HCT116 (cell line): ENCODE measurements at regions not wholly inside any gene's neighbourhood (a gene's known extent, or its start where the extent isn't known, plus 50 kb on each side); places are given as distances from the start of the nearest gene placed in this dataset.

Source experiments
- ATAC-seq: fragments of 200-7000 bp; cut with Tn5 transposase; 2 replicates; pipeline ENCODE4 v1.9.1; 2020; ENCODE audit warnings: mild to moderate bottlenecking, moderate library complexity
- BruUV-seq: library from RNA; stranded (reverse); fragments of 400-500 nt; replicated peaks from 2 replicates; lab custom pipeline; 2021; lab: Mats Ljungman, UMichigan
- CTCF ChIA-PET: fragments of 300-600 bp; sonication (Branson Sonifier 250); formaldehyde crosslinking; loops from one replicate; lab custom pipeline; 2021; ENCODE audit warnings: antibody characterized with exemption; lab: Charles Lee
- POLR2A ChIA-PET: fragments of 300-600, 350-600 bp; sonication (Branson Sonifier 250); formaldehyde crosslinking; loops from one replicate; lab custom pipeline; 2021; ENCODE audit warnings: antibody characterized with exemption; lab: Charles Lee
- RAD21 ChIA-PET, 2 experiments: fragments of 300-600 bp; sonication (Branson Sonifier 250); formaldehyde crosslinking; loops; one replicate each; lab custom pipeline; 2023; ENCODE audit warnings: low total read pairs in 2 of 2; ENCODE audit not compliant: uncharacterized antibody in 2 of 2, unreplicated experiment in 2 of 2, low non-redundant PET in 1 of 2; lab: Charles Lee
- DNase-seq: peaks from one replicate; pipeline ENCODE4 v3.0.0-alpha.2; 2010; ENCODE audit warnings: low read depth, low spot score
- H2AFZ ChIP-seq: fragments of 200-600 bp; shearing (Covaris generic), sonication (generic); 2 replicates; pipeline ENCODE4 v1.6.1; 2017; ENCODE audit warnings: low read depth, mixed run types, mixed read lengths, antibody characterized with exemption, low read length; ENCODE audit not compliant: poor library complexity, severe bottlenecking
- H3K27ac ChIP-seq: 2 replicates; pipeline ENCODE4 v1.5.1; 2012; ENCODE audit warnings: low read depth, low read length
- H3K27me3 ChIP-seq: fragments of 200-600 bp; sonication (generic); 2 replicates; pipeline ENCODE4 v1.6.1; 2016; ENCODE audit warnings: mixed run types, low read length, mixed read lengths; ENCODE audit not compliant: insufficient read depth
- H3K36me3 ChIP-seq, 2 experiments: fragments of 200-500 bp in 1 of 2; fragments of 200-600 bp in 1 of 2; sonication (Bioruptor generic) in 1 of 2; sonication (generic) in 1 of 2; 2 replicates each; pipeline versions ENCODE4 v1.5.1 to v1.6.1; 2014 to 2016; ENCODE audit warnings: low read length in 2 of 2, inconsistent platforms in 1 of 2, mixed read lengths in 1 of 2, mixed run types in 1 of 2; ENCODE audit not compliant: insufficient read depth in 2 of 2, control insufficient read depth in 1 of 2
- H3K4me1 ChIP-seq, 2 experiments: fragments of 200-600 bp in 1 of 2; sonication (generic) in 1 of 2; 2 replicates each; pipeline versions ENCODE4 v1.5.1 to v1.6.1; 2012 to 2017; ENCODE audit warnings: low read length in 2 of 2, inconsistent platforms in 1 of 2, mild to moderate bottlenecking in 1 of 2, mixed read lengths in 1 of 2, mixed run types in 1 of 2, moderate library complexity in 1 of 2; ENCODE audit not compliant: insufficient read depth in 2 of 2, control insufficient read depth in 1 of 2
- H3K4me2 ChIP-seq: fragments of 200-600 bp; sonication (generic); 2 replicates; pipeline ENCODE4 v1.6.1; 2017; ENCODE audit warnings: mixed run types, low read length, mixed read lengths
- H3K4me3 ChIP-seq, 2 experiments: fragments of 200-600 bp in 1 of 2; sonication (generic) in 1 of 2; replicated peaks in 1 of 2; 2 replicates each; pipeline ENCODE4 v1.5.1; 2011 to 2016; ENCODE audit warnings: low read length in 2 of 2, control low read depth in 1 of 2, low read depth in 1 of 2, mild to moderate bottlenecking in 1 of 2, mixed read lengths in 1 of 2, mixed run types in 1 of 2
- H3K79me2 ChIP-seq: fragments of 200-600 bp; sonication (generic); 2 replicates; pipeline ENCODE4 v1.6.1; 2017; ENCODE audit warnings: mild to moderate bottlenecking, mixed run types, low read length, moderate library complexity, mixed read lengths; ENCODE audit not compliant: insufficient read depth
- H3K9ac ChIP-seq: fragments of 200-600 bp; sonication (generic); 2 replicates; pipeline ENCODE4 v1.6.1; 2016; ENCODE audit warnings: low read length, mixed read lengths
- H3K9me2 ChIP-seq: fragments of 200-600 bp; sonication (generic), shearing (Covaris generic); 2 replicates; pipeline ENCODE4 v1.6.1; 2017; ENCODE audit warnings: mixed run types, mild to moderate bottlenecking, moderate library complexity; ENCODE audit not compliant: insufficient read depth
- H3K9me3 ChIP-seq, 2 experiments: fragments of 200-500 bp in 1 of 2; fragments of 200-600 bp in 1 of 2; sonication (Bioruptor generic) in 1 of 2; sonication (generic) in 1 of 2; 2 replicates each; pipeline ENCODE4 v1.6.1; 2014 to 2017; ENCODE audit warnings: low read length in 2 of 2, mixed read lengths in 2 of 2, inconsistent platforms in 1 of 2, low read depth in 1 of 2, mild to moderate bottlenecking in 1 of 2, mixed run types in 1 of 2, moderate library complexity in 1 of 2; ENCODE audit not compliant: control insufficient read depth in 1 of 2, insufficient read depth in 1 of 2
- H4K20me1 ChIP-seq: fragments of 200-600 bp; sonication (generic), shearing (Covaris generic); 2 replicates; pipeline ENCODE4 v1.6.1; 2017; ENCODE audit warnings: mixed run types, mild to moderate bottlenecking, moderate library complexity; ENCODE audit not compliant: insufficient read depth
- EGR1 ChIP-seq: IDR thresholded peaks from 2 replicates; pipeline ENCODE4 v1.6.1; 2012; ENCODE audit warnings: low read depth
- ELF1 ChIP-seq: IDR thresholded peaks from 2 replicates; pipeline ENCODE4 v1.6.1; 2012; ENCODE audit warnings: low read depth, borderline replicate concordance
- EZH2 ChIP-seq: fragments of 200-600 bp; sonication (generic); IDR thresholded peaks from 2 replicates; pipeline ENCODE4 v1.6.1; 2017; ENCODE audit warnings: antibody characterized with exemption, mixed run types
- FOSL1 ChIP-seq: IDR thresholded peaks from 2 replicates; pipeline ENCODE4 v1.6.1; 2012; ENCODE audit warnings: low read depth
- JUND ChIP-seq: IDR thresholded peaks from 2 replicates; pipeline ENCODE4 v1.6.1; 2012
- POLR2A ChIP-seq: IDR thresholded peaks from 2 replicates; pipeline ENCODE4 v1.7.0; 2011; ENCODE audit warnings: borderline replicate concordance; ENCODE audit not compliant: insufficient read depth, insufficient read length; ENCODE audit errors: extremely low read depth
- POLR2AphosphoS5 ChIP-seq: IDR thresholded peaks from 2 replicates; pipeline ENCODE4 v1.6.1; 2011; ENCODE audit warnings: mild to moderate bottlenecking, low read depth, low read length, moderate library complexity
- RAD21 ChIP-seq: IDR thresholded peaks from 2 replicates; pipeline ENCODE4 v1.6.1; 2012; ENCODE audit warnings: low read depth, mild to moderate bottlenecking
- SIN3A ChIP-seq: IDR thresholded peaks from 2 replicates; pipeline ENCODE4 v1.6.1; 2012; ENCODE audit warnings: low read depth
- SRF ChIP-seq: IDR thresholded peaks from 2 replicates; pipeline ENCODE4 v1.6.1; 2012; ENCODE audit warnings: low read depth
- TCF7L2 ChIP-seq: IDR thresholded peaks from 2 replicates; pipeline ENCODE4 v1.7.0; 2011; ENCODE audit warnings: borderline replicate concordance, inconsistent platforms; ENCODE audit not compliant: insufficient read depth, insufficient read length; ENCODE audit errors: extremely low read depth
- YY1 ChIP-seq: IDR thresholded peaks from 2 replicates; pipeline ENCODE4 v1.6.1; 2011; ENCODE audit warnings: low read length, low read depth, moderate library complexity, mild to moderate bottlenecking; ENCODE audit not compliant: insufficient replicate concordance; ENCODE audit errors: extremely low read depth
- ZFX ChIP-seq: fragments of 450-650 bp; IDR thresholded peaks from 2 replicates; pipeline ENCODE4 v1.6.1; 2017
- ZNF274 ChIP-seq: fragments of 200-500 bp; sonication (Bioruptor generic); IDR thresholded peaks from 2 replicates; pipeline ENCODE4 v1.6.1; 2014; ENCODE audit warnings: mild to moderate bottlenecking, low read depth, low read length, inconsistent platforms
- intact Hi-C: fragments of 100-400 bp; cut with micrococcal nuclease; formaldehyde crosslinking; loops from 2 replicates; pipeline ENCODE4 v1.10.0; 2022
- TF ChIP-seq, protein P1 (sequence below): IDR thresholded peaks from 2 replicates; pipeline ENCODE4 v1.6.1; 2012
- TF ChIP-seq, protein P2 (sequence below), 3 experiments: fragments of 200-600 bp in 1 of 3; sonication (generic) in 1 of 3; IDR thresholded peaks in 2 of 3; conservative IDR thresholded peaks in 1 of 3; 2 replicates each; pipeline ENCODE4 v1.5.1; 2012 to 2017; ENCODE audit warnings: low read depth in 2 of 3, low read length in 2 of 3, antibody characterized with exemption in 1 of 3, borderline replicate concordance in 1 of 3, control low read depth in 1 of 3, mild to moderate bottlenecking in 1 of 3, mixed read lengths in 1 of 3, mixed run types in 1 of 3, moderate library complexity in 1 of 3; ENCODE audit not compliant: insufficient read depth in 1 of 3
- TF ChIP-seq, protein P3 (sequence below): IDR thresholded peaks from 2 replicates; pipeline ENCODE4 v1.6.1; 2012

DNA sequence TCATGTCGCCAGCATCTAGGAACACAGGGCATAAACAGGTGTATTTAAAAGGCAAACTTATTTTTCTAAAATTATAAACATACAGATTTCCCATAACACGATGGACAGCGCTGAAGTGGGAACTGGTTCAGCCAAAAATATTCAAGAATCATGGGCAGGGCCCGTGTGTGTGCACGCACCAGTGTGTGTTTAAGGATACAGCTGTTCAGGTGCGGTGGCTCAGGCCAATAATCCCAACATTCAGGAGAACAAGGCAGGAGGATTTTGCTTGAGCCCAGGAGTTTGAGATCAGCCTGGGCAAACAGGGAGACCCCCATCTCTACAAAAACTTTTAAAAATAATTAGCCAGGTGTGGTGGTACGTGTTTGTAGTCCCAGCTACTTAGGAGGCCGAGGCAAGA is 288.6 kb upstream of the HDAC4 start:
- H3K79me2 ChIP-seq = no peaks in the 10 kb centered on the region
- H3K4me2 ChIP-seq = no peak overlapping the region
- H3K4me1 ChIP-seq = no peaks in the 10 kb centered on the region
- RAD21 ChIA-PET = no interaction called here
- DNase-seq (no peak), ATAC-seq (no peak)
- no peak overlapping the region for H3K27ac ChIP-seq
- H3K36me3 ChIP-seq = no peaks in the 10 kb centered on the region
- no peak overlapping the region for H2AFZ ChIP-seq
- no peak overlapping the region for H3K4me3 ChIP-seq
- no peaks in the 10 kb centered on the region for H4K20me1 ChIP-seq
- H3K27me3 ChIP-seq = peaks cover 35% of the 10 kb centered on the region
- no peak overlapping the region for H3K9ac ChIP-seq
- TF ChIP-seq, protein P1, sequence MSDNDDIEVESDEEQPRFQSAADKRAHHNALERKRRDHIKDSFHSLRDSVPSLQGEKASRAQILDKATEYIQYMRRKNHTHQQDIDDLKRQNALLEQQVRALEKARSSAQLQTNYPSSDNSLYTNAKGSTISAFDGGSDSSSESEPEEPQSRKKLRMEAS = no peak
- TF ChIP-seq YY1 (no peak), ZFX (no peak), ZNF274 (no peak)
- H3K9me3 ChIP-seq = no peaks in the 10 kb centered on the region
- intact Hi-C loops = no loop called here
- CTCF ChIA-PET = no interaction called here
- no TSS peak for BruUV-seq
- POLR2A ChIA-PET = no interaction called here
- no peaks in the 10 kb centered on the region for H3K9me2 ChIP-seq

- Histone ChIP-seq H2AFZ (no peak overlapping the region), H3K9me3 (no peaks in the 10 kb centered on the region), H3K27ac (no peak overlapping the region), H4K20me1 (no peaks in the 10 kb centered on the region), H3K4me3 (no peak overlapping the region), H3K27me3 (peaks cover 41% of the 10 kb centered on the region), H3K36me3 (no peaks in the 10 kb centered on the region), H3K4me1 (no peaks in the 10 kb centered on the region), H3K79me2 (no peaks in the 10 kb centered on the region), H3K9ac (no peak overlapping the region), H3K9me2 (no peaks in the 10 kb centered on the region), H3K4me2 (no peak overlapping the region)
- ChIA-PET POLR2A (no interaction called here), CTCF (no interaction called here), RAD21 (no interaction called here)
- no peak for DNase-seq
- TF ChIP-seq SIN3A = no peak
- no peak for TF ChIP-seq YY1
- TF ChIP-seq ELF1 = no peak
- TF ChIP-seq, protein P2, sequence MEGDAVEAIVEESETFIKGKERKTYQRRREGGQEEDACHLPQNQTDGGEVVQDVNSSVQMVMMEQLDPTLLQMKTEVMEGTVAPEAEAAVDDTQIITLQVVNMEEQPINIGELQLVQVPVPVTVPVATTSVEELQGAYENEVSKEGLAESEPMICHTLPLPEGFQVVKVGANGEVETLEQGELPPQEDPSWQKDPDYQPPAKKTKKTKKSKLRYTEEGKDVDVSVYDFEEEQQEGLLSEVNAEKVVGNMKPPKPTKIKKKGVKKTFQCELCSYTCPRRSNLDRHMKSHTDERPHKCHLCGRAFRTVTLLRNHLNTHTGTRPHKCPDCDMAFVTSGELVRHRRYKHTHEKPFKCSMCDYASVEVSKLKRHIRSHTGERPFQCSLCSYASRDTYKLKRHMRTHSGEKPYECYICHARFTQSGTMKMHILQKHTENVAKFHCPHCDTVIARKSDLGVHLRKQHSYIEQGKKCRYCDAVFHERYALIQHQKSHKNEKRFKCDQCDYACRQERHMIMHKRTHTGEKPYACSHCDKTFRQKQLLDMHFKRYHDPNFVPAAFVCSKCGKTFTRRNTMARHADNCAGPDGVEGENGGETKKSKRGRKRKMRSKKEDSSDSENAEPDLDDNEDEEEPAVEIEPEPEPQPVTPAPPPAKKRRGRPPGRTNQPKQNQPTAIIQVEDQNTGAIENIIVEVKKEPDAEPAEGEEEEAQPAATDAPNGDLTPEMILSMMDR (IDR thresholded peaks at IDR 0.05 in 2 of 3, conservative IDR thresholded peaks at IDR 0.05 in 1 of 3; ENCODE audit: borderline replicate concordance in 1 of 3, insufficient read depth in 1 of 3, low read depth in 2 of 3, low read length in 2 of 3) = no peak
- no peak for TF ChIP-seq TCF7L2
- no peak for TF ChIP-seq FOSL1
- no peak for TF ChIP-seq ZFX
- TF ChIP-seq, protein P3, sequence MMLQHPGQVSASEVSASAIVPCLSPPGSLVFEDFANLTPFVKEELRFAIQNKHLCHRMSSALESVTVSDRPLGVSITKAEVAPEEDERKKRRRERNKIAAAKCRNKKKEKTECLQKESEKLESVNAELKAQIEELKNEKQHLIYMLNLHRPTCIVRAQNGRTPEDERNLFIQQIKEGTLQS = no peak
- no peak for TF ChIP-seq JUND
- no peak for TF ChIP-seq EZH2
- TF ChIP-seq POLR2A = no peak
- no peak for TF ChIP-seq POLR2AphosphoS5
- no peak for TF ChIP-seq EGR1
- TF ChIP-seq SRF = no peak
- TF ChIP-seq RAD21 = no peak
- intact Hi-C loops = no loop called here
- ATAC-seq = no peak
- no TSS peak for BruUV-seq
Measured at GRCh38 chr2:239688840-239689239, 288.0 kb upstream of the HDAC4 start.
